HEK293 (cell line): ENCODE measurements at regions not wholly inside any gene's neighbourhood (a gene's known extent, or its start where the extent isn't known, plus 50 kb on each side); places are given as distances from the start of the nearest gene placed in this dataset.

ENCODE experiments used
- CTCF ChIA-PET: fragments of 350-600 bp; formaldehyde crosslinking; extraction: SDS; loops from one replicate; lab custom pipeline; 2021; ENCODE audit warnings: antibody characterized with exemption; lab: Yijun Ruan, JAX
- POLR2A ChIA-PET: fragments of 300-600 bp; formaldehyde crosslinking; extraction: SDS; loops from one replicate; lab custom pipeline; 2020; ENCODE audit warnings: antibody characterized with exemption, inconsistent platforms; lab: Yijun Ruan, JAX
- H3K27ac ChIP-seq: fragments of 200-500 bp; sonication (Bioruptor generic); 2 replicates; pipeline ENCODE4 v1.5.1; 2014; ENCODE audit warnings: low read depth, low read length, control low read depth, inconsistent platforms; ENCODE audit errors: extremely low read depth
- H3K36me3 ChIP-seq, 2 experiments: fragments of 200-500 bp in 1 of 2; sonication (Bioruptor generic) in 1 of 2; 1 replicate in 1 of 2; 2 replicates in 1 of 2; pipeline ENCODE4 v1.5.1; 2014 to 2017; ENCODE audit warnings: inconsistent platforms in 2 of 2, low read length in 2 of 2; ENCODE audit not compliant: control insufficient read depth in 2 of 2, insufficient read depth in 1 of 2
- H3K4me1 ChIP-seq: fragments of 200-500 bp; sonication (Bioruptor generic); 2 replicates; pipeline ENCODE4 v1.5.1; 2014; ENCODE audit warnings: mild to moderate bottlenecking, low read length, inconsistent platforms; ENCODE audit not compliant: control insufficient read depth, insufficient read depth
- H3K4me3 ChIP-seq: 2 replicates; pipeline ENCODE4 v1.5.1; 2011; ENCODE audit warnings: low read depth, mild to moderate bottlenecking, control low read depth, low read length, moderate library complexity
- H3K9me3 ChIP-seq: fragments of 200-500 bp; sonication (Bioruptor generic); 2 replicates; pipeline ENCODE4 v1.5.1; 2014; ENCODE audit warnings: low read depth, low read length, inconsistent platforms; ENCODE audit not compliant: control insufficient read depth, insufficient read depth
- ATF2 ChIP-seq: fragments of 450-650 bp; formaldehyde crosslinking; IDR thresholded peaks from 2 replicates; pipeline ENCODE4 v1.5.1; 2016; ENCODE audit warnings: missing biosample characterization, missing genetic modification characterization, low read depth
- GFI1B ChIP-seq: fragments of 450-650 bp; formaldehyde crosslinking; IDR thresholded peaks from 2 replicates; pipeline ENCODE4 v1.5.1; 2016; ENCODE audit warnings: missing biosample characterization, missing genetic modification characterization
- GLI4 ChIP-seq: fragments of 450-650 bp; formaldehyde crosslinking; IDR thresholded peaks from 2 replicates; pipeline ENCODE4 v1.5.1; 2016; ENCODE audit warnings: missing biosample characterization, missing genetic modification characterization
- GLIS1 ChIP-seq: fragments of 450-650 bp; formaldehyde crosslinking; IDR thresholded peaks from 2 replicates; pipeline ENCODE4 v1.5.1; 2016; ENCODE audit warnings: missing biosample characterization, missing genetic modification characterization
- OVOL3 ChIP-seq: fragments of 450-650 bp; formaldehyde crosslinking; IDR thresholded peaks from 2 replicates; pipeline ENCODE4 v1.5.1; 2016; ENCODE audit warnings: missing biosample characterization, missing genetic modification characterization
- SCRT1 ChIP-seq: fragments of 450-650 bp; formaldehyde crosslinking; IDR thresholded peaks from 2 replicates; pipeline ENCODE4 v1.5.1; 2016; ENCODE audit warnings: missing biosample characterization, missing genetic modification characterization, borderline replicate concordance
- SCRT2 ChIP-seq: fragments of 450-650 bp; formaldehyde crosslinking; IDR thresholded peaks from 2 replicates; pipeline ENCODE4 v1.5.1; 2016; ENCODE audit warnings: missing biosample characterization, missing genetic modification characterization
- ZNF112 ChIP-seq: fragments of 450-650 bp; formaldehyde crosslinking; IDR thresholded peaks from 2 replicates; pipeline ENCODE4 v1.5.0; 2017; ENCODE audit warnings: missing biosample characterization, missing genetic modification characterization
- ZNF133 ChIP-seq: fragments of 450-650 bp; formaldehyde crosslinking; IDR thresholded peaks from 2 replicates; pipeline ENCODE4 v1.5.1; 2016; ENCODE audit warnings: missing biosample characterization, missing genetic modification characterization
- ZNF16 ChIP-seq: fragments of 450-650 bp; formaldehyde crosslinking; IDR thresholded peaks from 2 replicates; pipeline ENCODE4 v1.5.1; 2016; ENCODE audit warnings: low read depth, missing biosample characterization, missing genetic modification characterization
- ZNF24 ChIP-seq: fragments of 450-650 bp; formaldehyde crosslinking; IDR thresholded peaks from 2 replicates; pipeline ENCODE4 v1.5.1; 2016; ENCODE audit warnings: missing biosample characterization, missing genetic modification characterization
- ZNF341 ChIP-seq: fragments of 450-650 bp; formaldehyde crosslinking; IDR thresholded peaks from 2 replicates; pipeline ENCODE4; 2016; ENCODE audit warnings: low read depth, missing biosample characterization, missing genetic modification characterization
- ZNF404 ChIP-seq: fragments of 450-650 bp; formaldehyde crosslinking; IDR thresholded peaks from 2 replicates; pipeline ENCODE4 v1.5.1; 2017; ENCODE audit warnings: missing biosample characterization, missing genetic modification characterization
- ZNF433 ChIP-seq: fragments of 450-650 bp; formaldehyde crosslinking; IDR thresholded peaks from 2 replicates; pipeline ENCODE4 v1.5.1; 2016; ENCODE audit warnings: missing biosample characterization, missing genetic modification characterization, low read depth
- ZNF561 ChIP-seq: fragments of 450-650 bp; IDR thresholded peaks from 2 replicates; pipeline ENCODE4 v1.5.1; 2018; ENCODE audit warnings: missing biosample characterization, missing genetic modification characterization, borderline replicate concordance
- ZNF654 ChIP-seq: fragments of 450-650 bp; formaldehyde crosslinking; IDR thresholded peaks from 2 replicates; pipeline ENCODE4 v1.5.1; 2016; ENCODE audit warnings: low read depth, missing biosample characterization, missing genetic modification characterization
- ZNF664 ChIP-seq: fragments of 450-650 bp; formaldehyde crosslinking; IDR thresholded peaks from 2 replicates; pipeline ENCODE4 v1.5.1; 2016; ENCODE audit warnings: missing biosample characterization, missing genetic modification characterization
- ZNF692 ChIP-seq: fragments of 450-650 bp; formaldehyde crosslinking; IDR thresholded peaks from 2 replicates; pipeline ENCODE4 v1.5.1; 2016; ENCODE audit warnings: missing biosample characterization, missing genetic modification characterization
- ZNF776 ChIP-seq: fragments of 450-650 bp; formaldehyde crosslinking; IDR thresholded peaks from 2 replicates; pipeline ENCODE4 v1.5.0; 2017; ENCODE audit warnings: missing biosample characterization, missing genetic modification characterization, borderline replicate concordance
- ZNF830 ChIP-seq: fragments of 450-650 bp; IDR thresholded peaks from 2 replicates; pipeline ENCODE4 v1.5.0; 2018; ENCODE audit warnings: missing biosample characterization, missing genetic modification characterization, low read depth, mild to moderate bottlenecking, moderate library complexity
- TF ChIP-seq, protein P1 (sequence below): fragments of 450-650 bp; formaldehyde crosslinking; IDR thresholded peaks from 2 replicates; pipeline ENCODE4 v1.5.1; 2016; ENCODE audit warnings: missing biosample characterization, missing genetic modification characterization
- TF ChIP-seq, protein P2 (sequence below): fragments of 450-650 bp; formaldehyde crosslinking; IDR thresholded peaks from 2 replicates; pipeline ENCODE4 v1.5.1; 2016; ENCODE audit warnings: missing biosample characterization, missing genetic modification characterization
- TF ChIP-seq, protein P3 (sequence below): fragments of 450-650 bp; formaldehyde crosslinking; IDR thresholded peaks from 2 replicates; pipeline ENCODE4 v1.5.1; 2017; ENCODE audit warnings: missing biosample characterization, missing genetic modification characterization

DNA sequence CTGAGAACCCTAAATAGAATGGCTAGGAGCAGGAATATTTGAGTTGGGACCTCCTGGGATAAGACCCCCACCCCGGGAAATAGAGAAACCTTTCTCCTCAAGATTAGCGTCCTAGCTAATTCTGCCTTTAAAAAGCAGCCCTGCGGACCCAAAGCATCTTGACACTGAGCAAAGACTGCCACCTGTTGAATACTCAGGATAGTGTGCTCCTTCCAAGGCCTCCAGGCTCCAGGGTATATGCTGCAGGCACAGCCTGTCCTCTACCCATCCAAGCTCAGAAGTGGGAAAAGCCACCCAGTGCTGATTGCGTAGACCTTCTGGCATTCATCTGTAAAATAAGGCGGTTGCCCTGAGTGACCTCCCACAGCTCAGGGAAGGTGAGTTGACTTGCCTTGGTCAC is 456.2 kb upstream of the DYNLRB2 start:
- Histone ChIP-seq H3K4me3 (no peak overlapping the region), H3K36me3 (no peaks in the 10 kb centered on the region), H3K4me1 (no peaks in the 10 kb centered on the region), H3K9me3 (no peaks in the 10 kb centered on the region), H3K27ac (no peak overlapping the region)
- ChIA-PET CTCF (interaction anchor here (0.5 to 1.3 kb wide), 9 partner anchors 12 to 383 kb away, joined by 3 to 4 read pairs (median 3); no protein-coding TSS in a partner anchor), POLR2A (no interaction called here)
- TF ChIP-seq, protein P1, sequence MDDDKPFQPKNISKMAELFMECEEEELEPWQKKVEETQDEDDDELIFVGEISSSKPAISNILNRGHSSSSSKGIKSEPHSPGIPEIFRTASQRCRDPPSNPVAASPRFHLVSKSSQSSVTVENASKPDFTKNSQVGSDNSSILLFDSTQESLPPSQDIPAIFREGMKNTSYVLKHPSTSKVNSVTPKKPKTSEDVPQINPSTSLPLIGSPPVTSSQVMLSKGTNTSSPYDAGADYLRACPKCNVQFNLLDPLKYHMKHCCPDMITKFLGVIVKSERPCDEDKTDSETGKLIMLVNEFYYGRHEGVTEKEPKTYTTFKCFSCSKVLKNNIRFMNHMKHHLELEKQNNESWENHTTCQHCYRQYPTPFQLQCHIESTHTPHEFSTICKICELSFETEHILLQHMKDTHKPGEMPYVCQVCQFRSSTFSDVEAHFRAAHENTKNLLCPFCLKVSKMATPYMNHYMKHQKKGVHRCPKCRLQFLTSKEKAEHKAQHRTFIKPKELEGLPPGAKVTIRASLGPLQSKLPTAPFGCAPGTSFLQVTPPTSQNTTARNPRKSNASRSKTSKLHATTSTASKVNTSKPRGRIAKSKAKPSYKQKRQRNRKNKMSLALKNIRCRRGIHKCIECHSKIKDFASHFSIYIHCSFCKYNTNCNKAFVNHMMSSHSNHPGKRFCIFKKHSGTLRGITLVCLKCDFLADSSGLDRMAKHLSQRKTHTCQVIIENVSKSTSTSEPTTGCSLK = no peak
- peak; percentile 73; the same call in 1 of the 2 replicates for TF ChIP-seq SCRT1 (tag by site-specific recombination)
- peak; percentile 48 for TF ChIP-seq ZNF654
- TF ChIP-seq SCRT2 (tag by site-specific recombination) = peak; percentile 66
- no peak for TF ChIP-seq ZNF24
- no peak for TF ChIP-seq GLI4
- TF ChIP-seq, protein P2, sequence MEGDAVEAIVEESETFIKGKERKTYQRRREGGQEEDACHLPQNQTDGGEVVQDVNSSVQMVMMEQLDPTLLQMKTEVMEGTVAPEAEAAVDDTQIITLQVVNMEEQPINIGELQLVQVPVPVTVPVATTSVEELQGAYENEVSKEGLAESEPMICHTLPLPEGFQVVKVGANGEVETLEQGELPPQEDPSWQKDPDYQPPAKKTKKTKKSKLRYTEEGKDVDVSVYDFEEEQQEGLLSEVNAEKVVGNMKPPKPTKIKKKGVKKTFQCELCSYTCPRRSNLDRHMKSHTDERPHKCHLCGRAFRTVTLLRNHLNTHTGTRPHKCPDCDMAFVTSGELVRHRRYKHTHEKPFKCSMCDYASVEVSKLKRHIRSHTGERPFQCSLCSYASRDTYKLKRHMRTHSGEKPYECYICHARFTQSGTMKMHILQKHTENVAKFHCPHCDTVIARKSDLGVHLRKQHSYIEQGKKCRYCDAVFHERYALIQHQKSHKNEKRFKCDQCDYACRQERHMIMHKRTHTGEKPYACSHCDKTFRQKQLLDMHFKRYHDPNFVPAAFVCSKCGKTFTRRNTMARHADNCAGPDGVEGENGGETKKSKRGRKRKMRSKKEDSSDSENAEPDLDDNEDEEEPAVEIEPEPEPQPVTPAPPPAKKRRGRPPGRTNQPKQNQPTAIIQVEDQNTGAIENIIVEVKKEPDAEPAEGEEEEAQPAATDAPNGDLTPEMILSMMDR (tag by site-specific recombination) = peak; percentile 38; the same call in 1 of the 2 replicates
- 0 out of 2 replicates have a peak, but pooled peaks have one; percentile 47 for TF ChIP-seq ZNF561 (tag by site-specific recombination)

GRCh38 chr16:80084163-80084562 is 456.6 kb upstream of the DYNLRB2 start:
- ChIA-PET POLR2A (no interaction called here), CTCF (interaction anchor here (0.5 to 1.3 kb wide), 9 partner anchors 58 to 384 kb away, joined by 3 to 4 read pairs (median 3); no protein-coding TSS in a partner anchor)
- H3K27ac ChIP-seq = no peak overlapping the region
- no peaks in the 10 kb centered on the region for H3K9me3 ChIP-seq
- no peaks in the 10 kb centered on the region for H3K4me1 ChIP-seq
- no peak for TF ChIP-seq GLIS1 (tag by site-specific recombination)
- no peak for TF ChIP-seq ZNF664 (tag by site-specific recombination)
- no peak for TF ChIP-seq ZNF692 (tag by site-specific recombination)
- no peak for TF ChIP-seq ZNF341 (tag by site-specific recombination)
- TF ChIP-seq ZNF133 = no peak
- no peak for TF ChIP-seq ZNF404 (tag by site-specific recombination)
- no peak for TF ChIP-seq ZNF16
- TF ChIP-seq, all 188 proteins: peak for 0
- Histone ChIP-seq H3K4me3 (no peak overlapping the region), H3K36me3 (no peaks in the 10 kb centered on the region)

DNA sequence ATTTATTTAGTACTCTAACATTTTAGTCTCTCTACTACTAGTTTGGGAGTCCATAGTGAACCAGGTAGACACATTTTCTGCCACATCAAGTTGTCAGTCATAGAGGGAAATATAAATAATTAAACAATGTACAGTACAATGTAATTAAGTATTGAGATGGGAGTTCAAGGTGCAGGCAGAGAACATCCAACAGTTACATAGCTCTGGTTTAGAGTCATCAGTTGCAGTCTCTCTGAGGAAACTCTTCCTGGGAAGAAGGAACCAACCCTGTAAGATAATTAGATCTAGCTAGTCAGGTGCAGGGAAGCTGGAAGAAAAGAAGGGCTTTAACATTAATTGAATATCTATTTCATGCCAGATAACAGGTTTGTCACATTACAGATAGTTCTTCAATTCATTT is 457.9 kb upstream of the DYNLRB2 start:
- Histone ChIP-seq H3K36me3 (no peaks in the 10 kb centered on the region), H3K4me3 (no peak overlapping the region), H3K4me1 (no peaks in the 10 kb centered on the region), H3K27ac (no peak overlapping the region), H3K9me3 (no peaks in the 10 kb centered on the region)
- TF ChIP-seq GFI1B = no peak
- no peak for TF ChIP-seq ZNF433 (tag by site-specific recombination)
- no peak for TF ChIP-seq OVOL3 (tag by site-specific recombination)
- no peak for TF ChIP-seq ZNF112 (tag by site-specific recombination)
- TF ChIP-seq ZNF776 (tag by site-specific recombination) = no peak
- TF ChIP-seq, protein P3, sequence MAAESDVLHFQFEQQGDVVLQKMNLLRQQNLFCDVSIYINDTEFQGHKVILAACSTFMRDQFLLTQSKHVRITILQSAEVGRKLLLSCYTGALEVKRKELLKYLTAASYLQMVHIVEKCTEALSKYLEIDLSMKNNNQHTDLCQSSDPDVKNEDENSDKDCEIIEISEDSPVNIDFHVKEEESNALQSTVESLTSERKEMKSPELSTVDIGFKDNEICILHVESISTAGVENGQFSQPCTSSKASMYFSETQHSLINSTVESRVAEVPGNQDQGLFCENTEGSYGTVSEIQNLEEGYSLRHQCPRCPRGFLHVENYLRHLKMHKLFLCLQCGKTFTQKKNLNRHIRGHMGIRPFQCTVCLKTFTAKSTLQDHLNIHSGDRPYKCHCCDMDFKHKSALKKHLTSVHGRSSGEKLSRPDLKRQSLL (tag by site-specific recombination) = no peak
- TF ChIP-seq ZNF830 (tag by site-specific recombination) = no peak
- TF ChIP-seq ZNF692 (tag by site-specific recombination) = no peak
- no peak for TF ChIP-seq ATF2
- ChIA-PET POLR2A (interaction anchor here (0.5 kb wide), 1 partner anchor 481 kb away, joined by 6 read pairs; no protein-coding TSS in a partner anchor), CTCF (no interaction called here)
